ENCODE measurements at regions not wholly inside any gene's neighbourhood (a gene's known extent, or its start where the extent isn't known, plus 50 kb on each side); places are given as distances from the start of the nearest gene placed in this dataset.
"Not testable (repeated sequence)": the region's sequence is repeated elsewhere in the genome, so short reads cannot be mapped to it uniquely, and the experiment has no call there.

DNA sequence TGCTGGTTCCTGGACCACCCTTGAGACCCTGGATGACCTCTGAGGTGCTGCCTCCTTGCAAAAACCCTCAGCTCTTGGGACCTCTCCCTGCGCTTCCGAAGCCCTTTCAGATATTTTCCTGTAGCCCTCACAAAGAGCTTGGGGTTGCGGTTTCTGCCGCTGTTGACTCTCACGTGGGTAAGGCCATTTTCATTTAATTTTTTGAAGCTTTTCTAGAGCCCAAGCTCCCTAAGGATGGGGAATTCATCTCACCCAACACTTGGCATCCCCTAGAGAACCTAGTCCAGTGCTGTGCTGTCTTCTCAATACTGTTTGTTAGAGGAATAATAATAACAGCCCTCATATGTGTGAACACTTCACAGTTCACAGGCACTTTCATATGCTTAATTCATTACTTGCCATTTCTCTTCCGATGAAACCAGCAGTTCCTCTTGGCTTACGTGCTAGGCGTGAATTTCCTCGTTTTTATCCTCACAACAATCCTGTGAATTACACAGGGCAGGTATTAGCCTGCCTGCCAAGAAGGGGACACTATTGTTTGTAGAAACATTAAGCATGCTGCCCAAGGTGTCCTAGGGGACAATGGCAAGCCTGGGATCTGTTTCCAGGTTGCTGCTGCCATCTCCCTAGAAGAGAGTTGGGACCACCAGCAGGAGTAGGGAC is 71.6 kb upstream of the CTBP2 start:
- peak overlapping the region; percentile 35 for H3K4me3 ChIP-seq (ENCODE audit: low read depth, low read length)
- no peak for TF ChIP-seq CTCF (IDR thresholded peaks at IDR 0.05; ENCODE audit: low read depth, low read length)

GRCh38 chr10:125231116-125231812 is 70.9 kb upstream of the CTBP2 start:
- TF ChIP-seq CTCF (IDR thresholded peaks at IDR 0.05; ENCODE audit: low read depth, low read length): no peak
- H3K4me3 ChIP-seq (ENCODE audit: low read depth, low read length): peak overlapping the region; percentile 35

DNA sequence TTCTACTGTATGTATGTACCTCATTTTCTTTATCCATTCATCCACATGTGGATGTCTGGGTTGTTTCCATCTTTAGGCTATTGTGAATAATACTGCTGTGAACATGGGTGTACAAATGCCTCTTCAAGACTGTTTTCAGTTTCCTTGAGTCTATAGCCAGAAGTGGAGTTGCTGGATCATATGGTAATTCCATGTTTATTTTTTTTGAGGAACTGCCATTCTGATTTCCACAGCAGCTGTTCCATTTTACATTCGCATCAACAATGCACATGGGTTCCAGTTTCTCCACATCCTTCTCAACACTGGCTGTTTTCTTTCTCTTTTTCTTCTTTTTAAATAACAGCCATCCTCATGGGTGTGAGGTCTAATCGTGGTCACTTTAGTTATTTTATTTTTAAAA is 69.9 kb upstream of the CTBP2 start:
- no peak for TF ChIP-seq CTCF (IDR thresholded peaks at IDR 0.05; ENCODE audit: low read depth, low read length)

GRCh38 chr10:125228245-125228940 is 68.0 kb upstream of the CTBP2 start:
- H3K4me3 ChIP-seq (ENCODE audit: low read depth, low read length): not testable (repeated sequence)

More for the DNA sequence above, 69.9 kb upstream of the CTBP2 start:
- H3K4me3 ChIP-seq (ENCODE audit: low read depth, low read length): no peak overlapping the region

DNA sequence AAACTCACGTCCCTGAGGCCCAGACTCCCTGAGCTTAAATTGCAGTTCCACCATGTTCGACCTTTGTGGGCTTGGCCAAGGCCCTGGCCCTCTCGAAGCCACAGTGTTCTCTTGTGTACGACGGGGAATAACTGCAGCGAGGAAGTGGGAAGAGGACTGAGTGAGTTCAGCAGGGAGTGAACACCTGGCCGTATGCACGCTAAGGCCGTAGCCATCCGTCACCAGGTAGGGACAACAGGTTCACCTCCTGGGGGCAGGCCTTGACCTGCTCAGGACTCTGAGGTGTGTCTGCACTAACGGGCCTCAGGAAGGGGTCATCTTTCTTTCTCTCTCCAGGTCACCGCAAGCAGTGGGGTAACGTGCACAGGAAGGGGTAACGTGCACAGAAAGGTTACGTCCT is 67.2 kb upstream of the CTBP2 start:
- no peak for TF ChIP-seq CTCF (IDR thresholded peaks at IDR 0.05; ENCODE audit: low read depth, low read length)
- H3K4me3 ChIP-seq (ENCODE audit: low read depth, low read length): no peak overlapping the region

GRCh38 chr10:125226823-125227222 is 66.5 kb upstream of the CTBP2 start:
- no peak for TF ChIP-seq CTCF (IDR thresholded peaks at IDR 0.05; ENCODE audit: low read depth, low read length)
- no peak overlapping the region for H3K4me3 ChIP-seq (ENCODE audit: low read depth, low read length)

DNA sequence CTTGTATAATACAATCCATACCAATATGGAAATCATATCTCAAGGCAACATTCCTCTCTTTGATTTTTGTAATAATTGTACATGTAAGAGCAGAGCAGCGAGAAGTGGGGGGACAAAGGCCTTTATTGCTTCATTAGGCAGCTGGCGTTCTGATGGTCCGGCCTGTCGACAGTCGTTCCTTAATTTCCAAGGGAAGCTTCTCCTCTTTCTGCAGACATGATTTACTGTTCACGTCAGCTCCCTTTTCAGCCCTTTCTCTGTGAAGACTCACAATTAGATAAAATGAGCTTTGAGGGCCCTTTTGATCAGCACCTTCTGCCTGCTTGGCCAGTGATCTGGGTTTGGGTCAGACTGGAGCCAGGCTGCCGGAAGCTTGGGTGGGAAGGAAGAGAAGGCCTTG is 65.6 kb upstream of the CTBP2 start:
- H3K4me3 ChIP-seq (ENCODE audit: low read depth, low read length): no peak overlapping the region
- TF ChIP-seq CTCF (IDR thresholded peaks at IDR 0.05; ENCODE audit: low read depth, low read length): no peak

All from WI38 (cell line).